ENCODE measurements at regions not wholly inside any gene's neighbourhood (a gene's known extent, or its start where the extent isn't known, plus 50 kb on each side); places are given as distances from the start of the nearest gene placed in this dataset.

- TF ChIP-seq CTCF (IDR thresholded peaks at IDR 0.05) = no peak
- no peak for TF ChIP-seq POLR2AphosphoS5 (IDR thresholded peaks at IDR 0.05; ENCODE audit: low read depth, low read length)
- no peak for TF ChIP-seq TCF7L2 (IDR thresholded peaks at IDR 0.05; ENCODE audit: low read depth, low read length)
- no peak for TF ChIP-seq REST (IDR thresholded peaks at IDR 0.05; ENCODE audit: insufficient read depth in 1 of 2, low read depth in 2 of 2, low read length in 1 of 2)
- no peak for TF ChIP-seq SIN3A (IDR thresholded peaks at IDR 0.05; ENCODE audit: borderline replicate concordance, insufficient read depth, low read depth, low read length)
Observed at GRCh38 chr6:41437604-41438003, 102.2 kb downstream of the NCR2 start.

All from Panc1 (cell line).